GM21390 (cell line): ENCODE measurements at regions not wholly inside any gene's neighbourhood (a gene's known extent, or its start where the extent isn't known, plus 50 kb on each side); places are given as distances from the start of the nearest gene placed in this dataset.
"Not testable (repeated sequence)": the region's sequence is repeated elsewhere in the genome, so short reads cannot be mapped to it uniquely, and the experiment has no call there.

ENCODE experiments used
- ATAC-seq: cut with Tn5 transposase; IDR thresholded peaks from one replicate; pipeline ENCODE4 v1.9.1; 2021; ENCODE audit not compliant: unreplicated experiment

- ATAC-seq, result no peak
These were observed 291.4 kb downstream of the C1D start for GRCh38 chr2:67771380-67771779.

- ATAC-seq, result no peak
These were observed 290.3 kb downstream of the C1D start for GRCh38 chr2:67772216-67773170.

- no peak for ATAC-seq
These were observed 289.0 kb downstream of the C1D start for GRCh38 chr2:67773851-67774250.

GRCh38 chr2:67776276-67776675 is 286.5 kb downstream of the C1D start:
- ATAC-seq, result no peak

GRCh38 chr2:67777010-67777409 is 285.8 kb downstream of the C1D start:
- ATAC-seq, result no peak

- no peak for ATAC-seq
These were observed 284.9 kb downstream of the C1D start for GRCh38 chr2:67777836-67778429.

GRCh38 chr2:67780841-67781240 is 282.0 kb downstream of the C1D start:
- ATAC-seq, result not testable (repeated sequence)

GRCh38 chr2:67782443-67782842 is 280.4 kb downstream of the C1D start:
- ATAC-seq, result no peak

- ATAC-seq, result no peak
These were observed 279.8 kb downstream of the C1D start for GRCh38 chr2:67783026-67783425.

- no peak for ATAC-seq
These were observed 272.2 kb downstream of the C1D start for GRCh38 chr2:67790622-67791021.

GRCh38 chr2:67792191-67792590 is 270.6 kb downstream of the C1D start:
- no peak for ATAC-seq

GRCh38 chr2:67792681-67793091 is 270.1 kb downstream of the C1D start:
- no peak for ATAC-seq

- ATAC-seq, result no peak
These were observed 264.8 kb downstream of the C1D start for GRCh38 chr2:67797801-67798540.

GRCh38 chr2:67798541-67799160 is 264.2 kb downstream of the C1D start:
- no peak for ATAC-seq

GRCh38 chr2:67799886-67800285 is 262.9 kb downstream of the C1D start:
- no peak for ATAC-seq

GRCh38 chr2:67802291-67802690 is 260.5 kb downstream of the C1D start:
- no peak for ATAC-seq

GRCh38 chr2:67802824-67803223 is 260.0 kb downstream of the C1D start:
- no peak for ATAC-seq

GRCh38 chr2:67806816-67807215 is 256.0 kb downstream of the C1D start:
- no peak for ATAC-seq

GRCh38 chr2:67808112-67808511 is 254.7 kb downstream of the C1D start:
- no peak for ATAC-seq

GRCh38 chr2:67812682-67813081 is 250.1 kb downstream of the C1D start:
- ATAC-seq, result no peak

- ATAC-seq, result no peak
These were observed 239.1 kb downstream of the C1D start for GRCh38 chr2:67823726-67824125.
